ENCODE measurements at regions not wholly inside any gene's neighbourhood (a gene's known extent, or its start where the extent isn't known, plus 50 kb on each side); places are given as distances from the start of the nearest gene placed in this dataset.

DNA sequence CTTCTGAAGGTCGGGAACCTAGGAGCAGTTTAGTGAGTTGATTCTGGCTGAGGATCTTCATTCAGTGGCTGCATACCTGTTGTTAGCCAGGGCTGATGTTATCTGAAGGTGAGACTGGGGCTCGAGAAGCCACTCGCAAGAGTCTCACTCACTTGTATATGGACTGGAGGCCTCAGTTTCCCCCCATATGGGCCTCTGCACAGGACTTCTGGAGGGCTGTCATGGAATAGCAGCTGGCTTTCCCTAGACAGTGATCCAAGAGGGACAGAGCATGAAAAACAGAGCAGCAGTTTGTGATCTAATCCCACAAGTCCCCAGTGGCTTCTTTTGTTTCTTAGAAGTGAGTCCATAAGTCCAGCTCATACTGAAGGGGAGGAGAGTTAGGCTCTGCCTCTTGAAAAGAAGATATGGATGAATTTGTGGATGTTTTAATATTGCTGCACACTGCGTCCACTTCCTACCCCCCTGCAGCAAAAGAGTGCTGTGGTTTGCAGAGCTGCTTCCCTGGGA, 623.4 kb downstream of the CDH26 start:
- no peak for TF ChIP-seq CTCF (IDR thresholded peaks at IDR 0.05; ENCODE audit: insufficient read depth, low read depth, low read length)
- no peak for TF ChIP-seq EZH2 (IDR thresholded peaks at IDR 0.05; ENCODE audit: insufficient read depth, low read length)

All from astrocyte (in vitro differentiated cells and primary cell).